ENCODE measurements at regions not wholly inside any gene's neighbourhood (a gene's known extent, or its start where the extent isn't known, plus 50 kb on each side); places are given as distances from the start of the nearest gene placed in this dataset.

GRCh38 chr4:81743731-81744435, 272.2 kb upstream of the RASGEF1B start:
- no peak overlapping the region for H3K4me3 ChIP-seq (ENCODE audit: low read depth, low read length)
- TF ChIP-seq CTCF (IDR thresholded peaks at IDR 0.05; ENCODE audit: borderline replicate concordance, insufficient read depth, low read depth, low read length), result no peak

- no peak overlapping the region for H3K4me3 ChIP-seq (ENCODE audit: low read depth, low read length)
- no peak for TF ChIP-seq CTCF (IDR thresholded peaks at IDR 0.05; ENCODE audit: borderline replicate concordance, insufficient read depth, low read depth, low read length)
Measured at GRCh38 chr4:81740487-81740886, 268.8 kb upstream of the RASGEF1B start.

- TF ChIP-seq CTCF (IDR thresholded peaks at IDR 0.05; ENCODE audit: borderline replicate concordance, insufficient read depth, low read depth, low read length), result no peak
Measured at GRCh38 chr4:81738891-81739290, 267.2 kb upstream of the RASGEF1B start.

GRCh38 chr4:81737865-81738559, 266.3 kb upstream of the RASGEF1B start:
- no peak for TF ChIP-seq CTCF (IDR thresholded peaks at IDR 0.05; ENCODE audit: borderline replicate concordance, insufficient read depth, low read depth, low read length)
- no peak overlapping the region for H3K4me3 ChIP-seq (ENCODE audit: low read depth, low read length)

More at GRCh38 chr4:81738891-81739290, 267.2 kb upstream of the RASGEF1B start:
- H3K4me3 ChIP-seq (ENCODE audit: low read depth, low read length), result no peak overlapping the region

GRCh38 chr4:81736324-81736723, 264.6 kb upstream of the RASGEF1B start:
- H3K4me3 ChIP-seq (ENCODE audit: low read depth, low read length), result no peak overlapping the region
- no peak for TF ChIP-seq CTCF (IDR thresholded peaks at IDR 0.05; ENCODE audit: borderline replicate concordance, insufficient read depth, low read depth, low read length)

- H3K4me3 ChIP-seq (ENCODE audit: low read depth, low read length), result no peak overlapping the region
- no peak for TF ChIP-seq CTCF (IDR thresholded peaks at IDR 0.05; ENCODE audit: borderline replicate concordance, insufficient read depth, low read depth, low read length)
Measured at GRCh38 chr4:81732980-81733379, 261.3 kb upstream of the RASGEF1B start.

- no peak for TF ChIP-seq CTCF (IDR thresholded peaks at IDR 0.05; ENCODE audit: borderline replicate concordance, insufficient read depth, low read depth, low read length)
- H3K4me3 ChIP-seq (ENCODE audit: low read depth, low read length), result no peak overlapping the region
Measured at GRCh38 chr4:81724925-81725329, 253.2 kb upstream of the RASGEF1B start.
